NB4 (cell line): ENCODE measurements at regions not wholly inside any gene's neighbourhood (a gene's known extent, or its start where the extent isn't known, plus 50 kb on each side); places are given as distances from the start of the nearest gene placed in this dataset.
"Not testable (repeated sequence)": the region's sequence is repeated elsewhere in the genome, so short reads cannot be mapped to it uniquely, and the experiment has no call there.

Experiments
- DNase-seq: peaks from one replicate; pipeline ENCODE4 v3.0.0; 2010; ENCODE audit warnings: low read depth
- H3K4me3 ChIP-seq: one replicate; pipeline ENCODE4 v1.5.1; 2011; ENCODE audit warnings: mild to moderate bottlenecking, low read depth, low read length, moderate library complexity
- MYC ChIP-seq: IDR thresholded peaks from 2 replicates; pipeline ENCODE4 v1.6.1; 2011; ENCODE audit warnings: low read depth, low read length
- POLR2A ChIP-seq: IDR thresholded peaks from 2 replicates; pipeline ENCODE4 v1.6.1; 2011; ENCODE audit warnings: mild to moderate bottlenecking; ENCODE audit not compliant: insufficient read length; ENCODE audit errors: extremely low read depth
- TF ChIP-seq, protein P1 (sequence below): IDR thresholded peaks from one replicate; pipeline ENCODE4 v1.5.1; 2012; ENCODE audit warnings: low read depth, low read length
- TF ChIP-seq, protein P2 (sequence below): IDR thresholded peaks from 2 replicates; pipeline ENCODE4 v1.6.1; 2011; ENCODE audit warnings: low read depth, low read length

DNA sequence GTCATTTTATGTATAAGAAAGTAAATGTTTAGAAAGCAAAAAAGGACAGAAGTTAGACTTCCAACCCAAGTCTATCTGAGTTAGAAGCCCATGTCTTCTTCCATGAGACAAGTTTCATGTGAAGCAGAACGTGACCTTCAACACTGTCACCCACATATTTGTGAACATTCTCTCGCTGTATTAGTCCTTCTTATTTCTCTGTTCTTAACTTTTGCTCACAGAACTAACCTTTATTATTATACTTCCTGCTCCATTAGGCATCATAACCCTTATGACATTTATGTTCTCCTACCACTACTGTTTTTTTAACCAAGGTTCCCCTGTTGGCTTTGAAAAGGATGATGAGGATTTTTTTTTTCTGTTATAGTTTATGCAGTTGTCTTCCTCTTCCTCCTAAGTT lies 238.8 kb downstream of the ZNF608 start:
- no peak for DNase-seq
- no peak overlapping the region for H3K4me3 ChIP-seq
- TF ChIP-seq MYC: no peak
- TF ChIP-seq, protein P1, sequence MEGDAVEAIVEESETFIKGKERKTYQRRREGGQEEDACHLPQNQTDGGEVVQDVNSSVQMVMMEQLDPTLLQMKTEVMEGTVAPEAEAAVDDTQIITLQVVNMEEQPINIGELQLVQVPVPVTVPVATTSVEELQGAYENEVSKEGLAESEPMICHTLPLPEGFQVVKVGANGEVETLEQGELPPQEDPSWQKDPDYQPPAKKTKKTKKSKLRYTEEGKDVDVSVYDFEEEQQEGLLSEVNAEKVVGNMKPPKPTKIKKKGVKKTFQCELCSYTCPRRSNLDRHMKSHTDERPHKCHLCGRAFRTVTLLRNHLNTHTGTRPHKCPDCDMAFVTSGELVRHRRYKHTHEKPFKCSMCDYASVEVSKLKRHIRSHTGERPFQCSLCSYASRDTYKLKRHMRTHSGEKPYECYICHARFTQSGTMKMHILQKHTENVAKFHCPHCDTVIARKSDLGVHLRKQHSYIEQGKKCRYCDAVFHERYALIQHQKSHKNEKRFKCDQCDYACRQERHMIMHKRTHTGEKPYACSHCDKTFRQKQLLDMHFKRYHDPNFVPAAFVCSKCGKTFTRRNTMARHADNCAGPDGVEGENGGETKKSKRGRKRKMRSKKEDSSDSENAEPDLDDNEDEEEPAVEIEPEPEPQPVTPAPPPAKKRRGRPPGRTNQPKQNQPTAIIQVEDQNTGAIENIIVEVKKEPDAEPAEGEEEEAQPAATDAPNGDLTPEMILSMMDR: no peak
- TF ChIP-seq, protein P2, sequence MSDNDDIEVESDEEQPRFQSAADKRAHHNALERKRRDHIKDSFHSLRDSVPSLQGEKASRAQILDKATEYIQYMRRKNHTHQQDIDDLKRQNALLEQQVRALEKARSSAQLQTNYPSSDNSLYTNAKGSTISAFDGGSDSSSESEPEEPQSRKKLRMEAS: no peak
- TF ChIP-seq POLR2A: no peak

DNA sequence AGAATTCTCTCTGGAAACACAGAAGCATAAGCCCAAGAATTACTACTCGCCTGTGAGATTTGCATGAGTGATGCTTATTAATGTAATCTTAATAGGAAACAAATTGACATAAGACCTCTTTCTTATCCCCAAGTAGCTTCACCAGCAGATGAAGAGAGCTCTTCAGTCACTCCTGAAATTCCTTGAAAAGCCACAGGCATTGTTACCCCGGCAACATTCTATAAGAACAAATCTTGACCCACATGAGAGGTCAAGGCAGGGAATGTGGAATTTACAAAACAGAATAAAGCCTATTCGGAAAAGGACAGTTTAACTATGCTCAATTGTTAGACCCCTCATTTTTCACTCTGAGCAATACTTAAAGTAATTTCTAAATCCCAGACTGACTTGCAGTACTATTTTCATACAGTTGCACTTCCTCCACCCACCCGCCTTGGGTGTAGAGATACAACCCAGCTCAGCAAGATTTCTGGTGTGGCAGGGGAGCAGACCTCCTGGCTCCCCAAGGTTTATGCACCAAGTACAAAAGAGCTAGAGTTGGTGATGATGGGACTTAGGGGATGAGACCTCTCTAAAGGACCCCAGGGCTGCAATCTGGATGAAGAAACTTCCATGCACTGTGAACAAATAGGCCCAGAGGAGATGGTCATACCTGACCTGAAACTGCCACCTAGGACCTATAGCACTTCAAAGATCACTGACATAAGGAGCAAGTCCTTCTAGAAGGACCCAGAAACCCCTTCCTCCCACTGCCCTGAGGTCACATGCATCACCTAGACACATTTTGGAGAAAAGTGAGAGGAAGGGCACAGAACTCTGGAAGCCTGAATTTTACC lies 242.1 kb downstream of the ZNF608 start:
- no peak for DNase-seq
- TF ChIP-seq POLR2A (no peak), MYC (no peak)
- TF ChIP-seq, protein P1: no peak
- TF ChIP-seq, protein P2: no peak
- no peak overlapping the region for H3K4me3 ChIP-seq

DNA sequence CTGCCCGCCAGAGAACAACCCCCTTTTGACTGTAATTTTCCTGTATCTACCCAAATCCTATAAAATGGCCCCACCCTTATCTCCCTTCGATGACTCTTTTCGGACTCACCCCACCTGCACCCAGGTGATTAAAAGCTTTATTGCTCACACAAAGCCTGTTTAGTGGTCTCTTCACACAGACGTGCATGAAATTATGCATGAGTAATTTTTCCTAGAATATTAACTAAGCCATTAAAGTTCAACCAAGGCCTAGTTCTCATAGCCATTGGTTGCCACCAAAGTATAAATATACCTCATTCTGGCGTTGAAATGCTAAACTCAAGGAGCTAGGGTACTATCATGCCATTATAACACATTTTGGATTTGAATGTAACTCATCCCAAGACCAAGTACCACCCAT lies 243.9 kb downstream of the ZNF608 start:
- DNase-seq: no peak
- TF ChIP-seq, protein P2: no peak
- no peak for TF ChIP-seq MYC
- TF ChIP-seq POLR2A: no peak
- TF ChIP-seq, protein P1: no peak
- H3K4me3 ChIP-seq: no peak overlapping the region

DNA sequence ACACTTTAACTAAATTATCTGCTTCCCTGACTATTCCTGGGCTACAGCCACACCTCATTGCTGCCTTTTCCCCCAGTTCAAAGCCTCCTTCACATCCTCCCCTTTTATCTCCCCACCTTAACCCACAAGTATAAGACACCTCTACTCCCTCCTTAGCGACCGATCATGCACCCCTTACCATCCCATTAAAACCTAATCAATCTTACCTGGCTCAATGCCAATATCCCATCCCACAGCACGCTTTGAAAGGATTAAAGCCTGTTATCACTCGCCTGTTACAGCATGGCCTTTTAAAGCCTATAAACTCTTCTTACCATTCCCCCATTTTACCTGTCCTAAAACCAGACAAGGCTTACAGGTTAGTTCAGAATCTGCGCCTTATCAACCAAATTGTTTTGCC lies 246.6 kb downstream of the ZNF608 start:
- not testable (repeated sequence) for H3K4me3 ChIP-seq, DNase-seq

DNA sequence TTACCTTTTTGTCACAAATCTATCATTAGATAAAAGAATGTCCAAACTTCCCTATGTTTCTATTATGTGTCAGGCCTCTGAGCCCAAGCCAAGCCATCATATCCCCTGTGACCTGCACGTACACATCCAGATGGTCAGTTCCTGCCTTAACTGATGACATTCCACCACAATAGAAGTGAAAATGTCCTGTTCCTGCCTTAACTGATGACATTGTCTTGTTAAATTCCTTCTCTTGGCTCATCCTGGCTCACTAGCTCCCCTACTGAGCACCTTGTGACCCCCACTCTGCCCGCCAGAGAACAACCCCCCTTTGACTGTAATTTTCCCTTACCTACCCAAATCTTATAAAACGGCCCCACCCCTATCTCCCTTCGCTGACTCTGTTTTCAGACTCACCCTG lies 249.5 kb downstream of the ZNF608 start:
- DNase-seq, H3K4me3 ChIP-seq: not testable (repeated sequence)

DNA sequence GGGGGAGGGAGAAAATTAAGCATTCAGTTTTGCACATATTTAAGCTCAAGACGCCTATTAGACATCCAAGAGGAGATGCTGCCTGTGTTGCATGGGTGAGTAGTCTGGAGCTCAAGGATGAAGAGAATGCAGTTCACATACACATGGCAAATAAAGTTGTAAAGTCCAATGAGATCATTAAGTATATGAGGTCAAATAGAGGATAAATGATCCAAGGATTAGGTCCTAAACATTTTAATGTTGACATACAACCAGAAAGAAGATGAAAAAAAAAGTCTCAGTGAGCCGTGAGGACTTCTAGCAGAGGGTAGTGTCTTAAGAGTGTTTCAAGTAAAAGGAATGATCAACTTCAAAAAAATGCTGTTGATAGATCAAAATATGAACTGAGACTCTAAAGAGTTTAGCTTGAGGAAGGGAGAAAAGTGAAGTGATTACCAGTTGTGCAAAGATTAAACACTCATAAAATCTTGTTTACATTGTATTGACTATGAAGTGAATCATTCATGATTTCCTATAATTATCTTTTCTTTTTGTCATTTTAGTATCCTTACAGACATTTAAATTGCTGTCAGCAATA lies 251.8 kb downstream of the ZNF608 start:
- TF ChIP-seq POLR2A: no peak
- TF ChIP-seq, protein P1: no peak
- TF ChIP-seq, protein P2: no peak
- no peak for TF ChIP-seq MYC
- no peak overlapping the region for H3K4me3 ChIP-seq
- DNase-seq: no peak
